ENCODE measurements at regions not wholly inside any gene's neighbourhood (a gene's known extent, or its start where the extent isn't known, plus 50 kb on each side); places are given as distances from the start of the nearest gene placed in this dataset.

- no peak overlapping the region for H3K4me3 ChIP-seq (ENCODE audit: insufficient read depth, low read length, poor library complexity, severe bottlenecking)
- H3F3A ChIP-seq (ENCODE audit: insufficient read depth): no peaks in the 10 kb centered on the region
- no peaks in the 10 kb centered on the region for H3K79me2 ChIP-seq (ENCODE audit: insufficient read depth, low read length)
- TF ChIP-seq EZH2phosphoT487 (conservative IDR thresholded peaks at IDR 0.05; ENCODE audit: low read length) (no peak), CTCF (IDR thresholded peaks at IDR 0.05; ENCODE audit: insufficient read depth, low read length, poor library complexity, severe bottlenecking) (no peak)
- no peak overlapping the region for H3K9ac ChIP-seq (ENCODE audit: low read length)
- H2AFZ ChIP-seq (ENCODE audit: low read depth, low read length, severe bottlenecking): no peak overlapping the region
- H3K9me2 ChIP-seq (replicated peaks; ENCODE audit: insufficient read depth, low read length): no peaks in the 10 kb centered on the region
- no peaks in the 10 kb centered on the region for H4K20me1 ChIP-seq (ENCODE audit: low read depth, low read length)
- H3K27me3 ChIP-seq (ENCODE audit: low read length): no peaks in the 10 kb centered on the region
- no peaks in the 10 kb centered on the region for H3K36me3 ChIP-seq (ENCODE audit: low read length)
- H3K27ac ChIP-seq (ENCODE audit: low read depth, low read length): no peak overlapping the region
- H3K9me3 ChIP-seq (ENCODE audit: insufficient read depth, low read length): no peaks in the 10 kb centered on the region
- H3K4me2 ChIP-seq (ENCODE audit: low read depth, low read length, poor library complexity, severe bottlenecking): no peak overlapping the region
Observed at GRCh38 chr22:34800260-34800980, 265.5 kb upstream of the ISX start.

DNA sequence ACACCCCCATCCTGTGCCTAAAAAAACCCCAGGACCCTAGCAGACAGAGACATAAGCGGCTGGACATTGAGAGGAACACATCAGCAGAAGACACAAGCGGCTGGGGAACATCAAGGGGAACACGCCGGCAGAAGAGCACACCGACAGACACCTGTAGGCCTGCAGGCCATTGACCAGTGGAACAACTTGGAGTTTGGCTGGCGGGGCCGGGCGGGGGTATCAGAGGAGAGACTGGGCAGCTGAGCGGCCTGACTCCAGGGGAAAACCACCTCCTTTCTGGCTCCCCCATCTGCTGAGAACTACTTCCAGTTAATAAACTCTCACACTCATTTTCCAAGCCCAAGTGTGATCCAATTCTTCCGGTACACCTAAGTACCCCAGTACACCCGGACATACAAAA, 264.7 kb upstream of the ISX start:
- TF ChIP-seq EZH2phosphoT487 (conservative IDR thresholded peaks at IDR 0.05; ENCODE audit: low read length) (no peak), CTCF (IDR thresholded peaks at IDR 0.05; ENCODE audit: insufficient read depth, low read length, poor library complexity, severe bottlenecking) (no peak)
- no peak overlapping the region for H3K4me2 ChIP-seq (ENCODE audit: low read depth, low read length, poor library complexity, severe bottlenecking)
- H3K79me2 ChIP-seq (ENCODE audit: insufficient read depth, low read length): no peaks in the 10 kb centered on the region
- no peaks in the 10 kb centered on the region for H3K9me2 ChIP-seq (replicated peaks; ENCODE audit: insufficient read depth, low read length)
- H3F3A ChIP-seq (ENCODE audit: insufficient read depth): no peaks in the 10 kb centered on the region
- H3K27me3 ChIP-seq (ENCODE audit: low read length): no peaks in the 10 kb centered on the region
- no peak overlapping the region for H3K9ac ChIP-seq (ENCODE audit: low read length)
- H4K20me1 ChIP-seq (ENCODE audit: low read depth, low read length): no peaks in the 10 kb centered on the region
- no peak overlapping the region for H3K27ac ChIP-seq (ENCODE audit: low read depth, low read length)
- H2AFZ ChIP-seq (ENCODE audit: low read depth, low read length, severe bottlenecking): no peak overlapping the region
- H3K9me3 ChIP-seq (ENCODE audit: insufficient read depth, low read length): no peaks in the 10 kb centered on the region
- H3K4me3 ChIP-seq (ENCODE audit: insufficient read depth, low read length, poor library complexity, severe bottlenecking): no peak overlapping the region
- no peaks in the 10 kb centered on the region for H3K36me3 ChIP-seq (ENCODE audit: low read length)

DNA sequence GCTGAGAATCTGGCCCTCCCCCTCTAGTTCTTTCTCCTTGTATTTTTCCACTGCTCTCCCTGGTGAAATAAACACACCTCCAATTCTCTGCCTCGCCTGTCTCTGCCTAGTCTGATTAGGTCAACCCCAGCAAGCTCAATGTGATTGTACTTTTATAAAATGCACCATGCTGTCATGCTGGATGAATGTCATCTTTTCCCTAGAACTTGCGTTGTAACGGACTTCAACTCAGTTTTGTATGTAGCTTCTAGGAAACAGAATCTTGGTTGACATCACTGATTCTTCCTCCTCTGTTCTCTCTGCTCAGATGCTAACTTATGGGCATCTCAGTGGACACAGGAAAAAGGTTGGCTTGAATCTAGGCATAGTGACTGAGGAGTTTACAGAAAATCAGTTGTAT, 261.9 kb upstream of the ISX start:
- Histone ChIP-seq H3K9me2 (replicated peaks; ENCODE audit: insufficient read depth, low read length) (no peaks in the 10 kb centered on the region), H3K9ac (ENCODE audit: low read length) (no peak overlapping the region), H2AFZ (ENCODE audit: low read depth, low read length, severe bottlenecking) (no peak overlapping the region), H3K27me3 (ENCODE audit: low read length) (no peaks in the 10 kb centered on the region), H4K20me1 (ENCODE audit: low read depth, low read length) (no peaks in the 10 kb centered on the region), H3F3A (ENCODE audit: insufficient read depth) (no peaks in the 10 kb centered on the region), H3K27ac (ENCODE audit: low read depth, low read length) (no peak overlapping the region), H3K79me2 (ENCODE audit: insufficient read depth, low read length) (no peaks in the 10 kb centered on the region), H3K36me3 (ENCODE audit: low read length) (no peaks in the 10 kb centered on the region), H3K4me2 (ENCODE audit: low read depth, low read length, poor library complexity, severe bottlenecking) (no peak overlapping the region), H3K9me3 (ENCODE audit: insufficient read depth, low read length) (no peaks in the 10 kb centered on the region), H3K4me3 (ENCODE audit: insufficient read depth, low read length, poor library complexity, severe bottlenecking) (no peak overlapping the region)
- TF ChIP-seq CTCF (IDR thresholded peaks at IDR 0.05; ENCODE audit: insufficient read depth, low read length, poor library complexity, severe bottlenecking) (no peak), EZH2phosphoT487 (conservative IDR thresholded peaks at IDR 0.05; ENCODE audit: low read length) (no peak)

All from SU-DHL-6 (cell line).